ENCODE measurements at regions not wholly inside any gene's neighbourhood (a gene's known extent, or its start where the extent isn't known, plus 50 kb on each side); places are given as distances from the start of the nearest gene placed in this dataset.

DNA sequence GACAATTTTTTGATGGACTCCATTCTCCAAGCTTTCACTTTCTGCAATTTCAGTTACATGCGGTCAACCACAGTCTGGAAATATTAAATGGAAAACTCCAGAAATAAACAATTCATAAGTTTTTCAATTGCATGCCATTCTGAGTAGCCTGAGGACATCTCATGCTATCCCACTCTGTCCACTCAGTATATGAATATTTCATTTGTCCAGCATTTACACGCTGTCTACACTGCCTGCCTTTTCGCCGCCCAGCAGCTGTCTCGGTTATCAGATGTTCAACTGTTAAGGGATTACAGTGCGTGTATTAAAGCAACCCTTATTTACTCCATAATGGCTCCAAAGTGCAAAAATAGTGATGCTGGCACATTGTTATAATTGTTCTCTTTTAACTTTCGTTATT is 116.3 kb downstream of the ADSS2 start:
- no peak overlapping the region for H3K27ac ChIP-seq
- TF ChIP-seq CTCF (conservative IDR thresholded peaks at IDR 0.05): no peak

- H3K27ac ChIP-seq: no peak overlapping the region
- TF ChIP-seq CTCF (conservative IDR thresholded peaks at IDR 0.05): no peak
Measured at GRCh38 chr1:244336232-244336899, 115.3 kb downstream of the ADSS2 start.

- TF ChIP-seq CTCF (conservative IDR thresholded peaks at IDR 0.05): no peak
- no peak overlapping the region for H3K27ac ChIP-seq
Measured at GRCh38 chr1:244337839-244338238, 113.9 kb downstream of the ADSS2 start.

GRCh38 chr1:244339073-244339692 is 112.5 kb downstream of the ADSS2 start:
- TF ChIP-seq CTCF (conservative IDR thresholded peaks at IDR 0.05): no peak
- no peak overlapping the region for H3K27ac ChIP-seq

DNA sequence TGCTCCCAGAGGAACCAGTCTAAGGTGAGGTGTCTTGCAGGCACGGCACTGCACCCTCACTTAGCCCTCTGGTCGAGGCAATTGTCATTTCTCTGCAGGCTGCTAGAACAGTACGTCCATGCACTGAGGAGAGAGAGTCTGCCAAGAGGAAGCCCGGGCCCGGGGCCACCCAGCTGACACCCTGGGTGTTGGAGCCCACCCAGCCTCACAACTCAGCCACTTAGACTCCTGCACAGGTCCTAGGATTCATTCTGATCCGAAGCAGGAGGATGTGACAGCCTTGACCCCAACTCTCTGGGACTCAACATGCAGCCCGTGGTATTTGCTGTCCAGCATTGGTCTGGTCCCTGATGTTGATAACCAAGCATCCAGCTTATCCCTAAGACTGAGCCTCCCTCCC is 111.9 kb downstream of the ADSS2 start:
- no peak for TF ChIP-seq CTCF (conservative IDR thresholded peaks at IDR 0.05)
- no peak overlapping the region for H3K27ac ChIP-seq

- no peak overlapping the region for H3K27ac ChIP-seq
- no peak for TF ChIP-seq CTCF (conservative IDR thresholded peaks at IDR 0.05)
Measured at GRCh38 chr1:244340396-244340795, 111.3 kb downstream of the ADSS2 start.

DNA sequence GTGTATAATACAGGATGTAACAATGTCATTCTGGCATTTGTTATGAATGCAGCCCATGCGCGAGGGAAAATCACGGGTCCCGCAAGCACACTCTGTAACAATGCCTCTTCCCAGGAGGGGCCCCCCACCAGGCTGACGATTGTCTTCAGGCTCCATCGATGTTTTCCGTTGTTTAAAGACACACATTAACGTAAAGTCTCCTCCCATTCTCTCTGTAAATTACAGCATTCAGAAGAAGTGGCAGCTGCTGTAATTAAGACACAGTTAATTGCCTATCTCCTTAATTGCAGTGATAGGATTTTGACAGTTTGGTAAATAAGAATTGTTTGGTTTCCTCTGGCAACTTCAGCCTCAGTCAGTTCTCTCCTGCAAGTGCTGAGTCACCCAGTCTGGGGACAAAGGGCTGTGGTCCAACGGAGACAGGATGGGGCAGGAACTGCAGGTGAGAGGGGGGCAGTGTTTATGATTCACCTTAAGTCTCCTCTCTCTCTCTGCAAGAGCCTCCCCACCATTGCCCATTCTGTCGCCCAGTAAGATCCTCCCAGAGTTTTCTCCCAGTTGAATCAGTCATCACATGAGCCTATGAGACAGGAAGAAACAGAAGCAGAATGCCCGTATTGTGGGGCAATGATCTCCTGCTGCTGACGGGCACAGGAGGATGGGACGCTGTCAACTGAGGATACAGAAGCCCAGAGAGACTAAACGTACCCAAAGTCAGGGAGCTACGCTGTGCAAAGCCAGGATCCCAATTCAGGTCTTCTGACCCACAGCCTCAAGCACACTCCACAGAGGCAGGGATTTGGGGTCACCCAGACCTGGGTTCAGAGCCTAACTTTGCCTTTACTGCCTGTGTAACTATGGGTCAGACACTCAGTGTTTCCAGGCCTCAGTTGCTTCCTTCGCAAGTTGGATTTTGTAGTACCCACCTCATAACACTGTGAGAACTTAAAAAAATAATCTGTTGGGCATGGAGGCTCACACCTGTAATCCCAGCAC is 110.0 kb downstream of the ADSS2 start:
- TF ChIP-seq CTCF (conservative IDR thresholded peaks at IDR 0.05): no peak
- H3K27ac ChIP-seq: no peak overlapping the region
